HL-60 (cell line): ENCODE measurements at regions not wholly inside any gene's neighbourhood (a gene's known extent, or its start where the extent isn't known, plus 50 kb on each side); places are given as distances from the start of the nearest gene placed in this dataset.

Source experiments
- GABPA ChIP-seq: IDR thresholded peaks from 2 replicates; pipeline ENCODE4 v1.6.1; 2012; ENCODE audit warnings: low read depth
- POLR2AphosphoS5 ChIP-seq: IDR thresholded peaks from 2 replicates; pipeline ENCODE4 v1.6.1; 2012; ENCODE audit warnings: low read depth
- SPI1 ChIP-seq: IDR thresholded peaks from 2 replicates; pipeline ENCODE4 v1.6.1; 2012; ENCODE audit warnings: low read depth, mild to moderate bottlenecking, borderline replicate concordance
- TF ChIP-seq, protein P1 (sequence below): IDR thresholded peaks from one replicate; pipeline ENCODE4 v1.5.1; 2011; ENCODE audit warnings: low read length, control low read depth, inconsistent platforms; ENCODE audit not compliant: insufficient read depth
- TF ChIP-seq, protein P2 (sequence below): IDR thresholded peaks from 2 replicates; pipeline ENCODE4 v1.6.1; 2012; ENCODE audit warnings: low read depth; ENCODE audit not compliant: insufficient replicate concordance

DNA sequence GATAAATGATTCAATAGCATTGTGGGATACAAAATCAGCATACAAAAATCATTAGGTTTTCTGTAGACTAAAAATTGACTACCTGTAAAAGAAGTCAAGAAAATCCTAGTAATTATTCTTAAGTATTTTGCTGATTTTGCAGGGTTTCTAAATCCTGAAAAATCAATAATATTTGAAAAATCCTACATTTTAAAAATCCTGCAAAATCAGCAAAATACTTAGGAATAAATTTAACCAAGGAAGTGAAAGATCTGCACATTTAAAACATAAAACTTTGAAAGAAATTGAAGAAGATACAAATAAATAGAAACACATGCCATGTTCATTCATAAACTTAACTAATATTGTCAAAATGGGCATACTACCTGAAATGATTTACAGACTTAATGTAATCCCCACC is 517.7 kb downstream of the RERGL start:
- TF ChIP-seq, protein P1, sequence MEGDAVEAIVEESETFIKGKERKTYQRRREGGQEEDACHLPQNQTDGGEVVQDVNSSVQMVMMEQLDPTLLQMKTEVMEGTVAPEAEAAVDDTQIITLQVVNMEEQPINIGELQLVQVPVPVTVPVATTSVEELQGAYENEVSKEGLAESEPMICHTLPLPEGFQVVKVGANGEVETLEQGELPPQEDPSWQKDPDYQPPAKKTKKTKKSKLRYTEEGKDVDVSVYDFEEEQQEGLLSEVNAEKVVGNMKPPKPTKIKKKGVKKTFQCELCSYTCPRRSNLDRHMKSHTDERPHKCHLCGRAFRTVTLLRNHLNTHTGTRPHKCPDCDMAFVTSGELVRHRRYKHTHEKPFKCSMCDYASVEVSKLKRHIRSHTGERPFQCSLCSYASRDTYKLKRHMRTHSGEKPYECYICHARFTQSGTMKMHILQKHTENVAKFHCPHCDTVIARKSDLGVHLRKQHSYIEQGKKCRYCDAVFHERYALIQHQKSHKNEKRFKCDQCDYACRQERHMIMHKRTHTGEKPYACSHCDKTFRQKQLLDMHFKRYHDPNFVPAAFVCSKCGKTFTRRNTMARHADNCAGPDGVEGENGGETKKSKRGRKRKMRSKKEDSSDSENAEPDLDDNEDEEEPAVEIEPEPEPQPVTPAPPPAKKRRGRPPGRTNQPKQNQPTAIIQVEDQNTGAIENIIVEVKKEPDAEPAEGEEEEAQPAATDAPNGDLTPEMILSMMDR = no peak
- TF ChIP-seq POLR2AphosphoS5 = no peak
- TF ChIP-seq, protein P2, sequence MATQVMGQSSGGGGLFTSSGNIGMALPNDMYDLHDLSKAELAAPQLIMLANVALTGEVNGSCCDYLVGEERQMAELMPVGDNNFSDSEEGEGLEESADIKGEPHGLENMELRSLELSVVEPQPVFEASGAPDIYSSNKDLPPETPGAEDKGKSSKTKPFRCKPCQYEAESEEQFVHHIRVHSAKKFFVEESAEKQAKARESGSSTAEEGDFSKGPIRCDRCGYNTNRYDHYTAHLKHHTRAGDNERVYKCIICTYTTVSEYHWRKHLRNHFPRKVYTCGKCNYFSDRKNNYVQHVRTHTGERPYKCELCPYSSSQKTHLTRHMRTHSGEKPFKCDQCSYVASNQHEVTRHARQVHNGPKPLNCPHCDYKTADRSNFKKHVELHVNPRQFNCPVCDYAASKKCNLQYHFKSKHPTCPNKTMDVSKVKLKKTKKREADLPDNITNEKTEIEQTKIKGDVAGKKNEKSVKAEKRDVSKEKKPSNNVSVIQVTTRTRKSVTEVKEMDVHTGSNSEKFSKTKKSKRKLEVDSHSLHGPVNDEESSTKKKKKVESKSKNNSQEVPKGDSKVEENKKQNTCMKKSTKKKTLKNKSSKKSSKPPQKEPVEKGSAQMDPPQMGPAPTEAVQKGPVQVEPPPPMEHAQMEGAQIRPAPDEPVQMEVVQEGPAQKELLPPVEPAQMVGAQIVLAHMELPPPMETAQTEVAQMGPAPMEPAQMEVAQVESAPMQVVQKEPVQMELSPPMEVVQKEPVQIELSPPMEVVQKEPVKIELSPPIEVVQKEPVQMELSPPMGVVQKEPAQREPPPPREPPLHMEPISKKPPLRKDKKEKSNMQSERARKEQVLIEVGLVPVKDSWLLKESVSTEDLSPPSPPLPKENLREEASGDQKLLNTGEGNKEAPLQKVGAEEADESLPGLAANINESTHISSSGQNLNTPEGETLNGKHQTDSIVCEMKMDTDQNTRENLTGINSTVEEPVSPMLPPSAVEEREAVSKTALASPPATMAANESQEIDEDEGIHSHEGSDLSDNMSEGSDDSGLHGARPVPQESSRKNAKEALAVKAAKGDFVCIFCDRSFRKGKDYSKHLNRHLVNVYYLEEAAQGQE = no peak
- no peak for TF ChIP-seq GABPA
- TF ChIP-seq SPI1 = no peak
